ENCODE measurements at regions not wholly inside any gene's neighbourhood (a gene's known extent, or its start where the extent isn't known, plus 50 kb on each side); places are given as distances from the start of the nearest gene placed in this dataset.

DNA sequence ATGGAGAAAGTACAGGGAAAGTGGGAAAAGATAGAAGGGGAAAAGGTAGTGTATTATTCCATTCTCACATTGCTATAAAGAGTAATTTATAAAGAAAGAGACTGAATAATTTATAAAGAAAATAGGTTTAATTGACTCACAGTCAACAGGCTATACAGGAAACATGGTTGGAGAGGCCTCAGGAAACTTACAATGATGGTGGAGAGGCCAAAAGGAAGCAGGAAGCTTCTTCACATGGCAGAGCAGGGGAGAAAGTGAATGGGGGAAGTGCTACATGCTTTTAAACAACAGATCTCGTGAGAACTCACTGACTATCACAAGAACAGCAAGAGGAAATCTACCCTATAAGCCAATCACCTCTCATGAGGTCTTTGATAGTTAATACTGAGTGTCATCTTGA is 725.0 kb upstream of the FLRT2 start (continued):
- TF ChIP-seq, protein P1, sequence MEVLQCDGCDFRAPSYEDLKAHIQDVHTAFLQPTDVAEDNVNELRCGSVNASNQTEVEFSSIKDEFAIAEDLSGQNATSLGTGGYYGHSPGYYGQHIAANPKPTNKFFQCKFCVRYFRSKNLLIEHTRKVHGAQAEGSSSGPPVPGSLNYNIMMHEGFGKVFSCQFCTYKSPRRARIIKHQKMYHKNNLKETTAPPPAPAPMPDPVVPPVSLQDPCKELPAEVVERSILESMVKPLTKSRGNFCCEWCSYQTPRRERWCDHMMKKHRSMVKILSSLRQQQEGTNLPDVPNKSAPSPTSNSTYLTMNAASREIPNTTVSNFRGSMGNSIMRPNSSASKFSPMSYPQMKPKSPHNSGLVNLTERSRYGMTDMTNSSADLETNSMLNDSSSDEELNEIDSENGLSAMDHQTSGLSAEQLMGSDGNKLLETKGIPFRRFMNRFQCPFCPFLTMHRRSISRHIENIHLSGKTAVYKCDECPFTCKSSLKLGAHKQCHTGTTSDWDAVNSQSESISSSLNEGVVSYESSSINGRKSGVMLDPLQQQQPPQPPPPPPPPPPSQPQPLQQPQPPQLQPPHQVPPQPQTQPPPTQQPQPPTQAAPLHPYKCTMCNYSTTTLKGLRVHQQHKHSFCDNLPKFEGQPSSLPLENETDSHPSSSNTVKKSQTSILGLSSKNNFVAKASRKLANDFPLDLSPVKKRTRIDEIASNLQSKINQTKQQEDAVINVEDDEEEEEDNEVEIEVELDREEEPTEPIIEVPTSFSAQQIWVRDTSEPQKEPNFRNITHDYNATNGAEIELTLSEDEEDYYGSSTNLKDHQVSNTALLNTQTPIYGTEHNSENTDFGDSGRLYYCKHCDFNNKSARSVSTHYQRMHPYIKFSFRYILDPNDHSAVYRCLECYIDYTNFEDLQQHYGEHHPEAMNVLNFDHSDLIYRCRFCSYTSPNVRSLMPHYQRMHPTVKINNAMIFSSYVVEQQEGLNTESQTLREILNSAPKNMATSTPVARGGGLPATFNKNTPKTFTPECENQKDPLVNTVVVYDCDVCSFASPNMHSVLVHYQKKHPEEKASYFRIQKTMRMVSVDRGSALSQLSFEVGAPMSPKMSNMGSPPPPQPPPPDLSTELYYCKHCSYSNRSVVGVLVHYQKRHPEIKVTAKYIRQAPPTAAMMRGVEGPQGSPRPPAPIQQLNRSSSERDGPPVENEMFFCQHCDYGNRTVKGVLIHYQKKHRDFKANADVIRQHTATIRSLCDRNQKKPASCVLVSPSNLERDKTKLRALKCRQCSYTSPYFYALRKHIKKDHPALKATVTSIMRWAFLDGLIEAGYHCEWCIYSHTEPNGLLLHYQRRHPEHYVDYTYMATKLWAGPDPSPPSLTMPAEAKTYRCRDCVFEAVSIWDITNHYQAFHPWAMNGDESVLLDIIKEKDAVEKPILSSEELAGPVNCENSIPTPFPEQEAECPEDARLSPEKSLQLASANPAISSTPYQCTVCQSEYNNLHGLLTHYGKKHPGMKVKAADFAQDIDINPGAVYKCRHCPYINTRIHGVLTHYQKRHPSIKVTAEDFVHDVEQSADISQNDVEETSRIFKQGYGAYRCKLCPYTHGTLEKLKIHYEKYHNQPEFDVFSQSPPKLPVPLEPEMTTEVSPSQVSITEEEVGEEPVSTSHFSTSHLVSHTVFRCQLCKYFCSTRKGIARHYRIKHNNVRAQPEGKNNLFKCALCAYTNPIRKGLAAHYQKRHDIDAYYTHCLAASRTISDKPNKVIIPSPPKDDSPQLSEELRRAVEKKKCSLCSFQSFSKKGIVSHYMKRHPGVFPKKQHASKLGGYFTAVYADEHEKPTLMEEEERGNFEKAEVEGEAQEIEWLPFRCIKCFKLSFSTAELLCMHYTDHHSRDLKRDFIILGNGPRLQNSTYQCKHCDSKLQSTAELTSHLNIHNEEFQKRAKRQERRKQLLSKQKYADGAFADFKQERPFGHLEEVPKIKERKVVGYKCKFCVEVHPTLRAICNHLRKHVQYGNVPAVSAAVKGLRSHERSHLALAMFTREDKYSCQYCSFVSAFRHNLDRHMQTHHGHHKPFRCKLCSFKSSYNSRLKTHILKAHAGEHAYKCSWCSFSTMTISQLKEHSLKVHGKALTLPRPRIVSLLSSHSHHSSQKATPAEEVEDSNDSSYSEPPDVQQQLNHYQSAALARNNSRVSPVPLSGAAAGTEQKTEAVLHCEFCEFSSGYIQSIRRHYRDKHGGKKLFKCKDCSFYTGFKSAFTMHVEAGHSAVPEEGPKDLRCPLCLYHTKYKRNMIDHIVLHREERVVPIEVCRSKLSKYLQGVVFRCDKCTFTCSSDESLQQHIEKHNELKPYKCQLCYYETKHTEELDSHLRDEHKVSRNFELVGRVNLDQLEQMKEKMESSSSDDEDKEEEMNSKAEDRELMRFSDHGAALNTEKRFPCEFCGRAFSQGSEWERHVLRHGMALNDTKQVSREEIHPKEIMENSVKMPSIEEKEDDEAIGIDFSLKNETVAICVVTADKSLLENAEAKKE (CRISPR knock-in tag; IDR thresholded peaks at IDR 0.05), result no peak
- TF ChIP-seq CREB1 (CRISPR knock-in tag; IDR thresholded peaks at IDR 0.05; ENCODE audit: low read depth) (no peak), STAT1 (IDR thresholded peaks at IDR 0.05; ENCODE audit: unreplicated experiment) (no peak), JUNB (IDR thresholded peaks at IDR 0.05; ENCODE audit: unreplicated experiment) (no peak), ZNF114 (CRISPR knock-in tag; IDR thresholded peaks at IDR 0.05) (no peak), ZNF331 (CRISPR knock-in tag; IDR thresholded peaks at IDR 0.05; ENCODE audit: low read depth) (no peak), NANOG (IDR thresholded peaks at IDR 0.05; ENCODE audit: borderline replicate concordance) (no peak), EZH2 (IDR thresholded peaks at IDR 0.05; ENCODE audit: low read depth, unreplicated experiment) (no peak), EZH2phosphoT487 (IDR thresholded peaks at IDR 0.05; ENCODE audit: unreplicated experiment) (no peak)
- TF ChIP-seq, protein P2, sequence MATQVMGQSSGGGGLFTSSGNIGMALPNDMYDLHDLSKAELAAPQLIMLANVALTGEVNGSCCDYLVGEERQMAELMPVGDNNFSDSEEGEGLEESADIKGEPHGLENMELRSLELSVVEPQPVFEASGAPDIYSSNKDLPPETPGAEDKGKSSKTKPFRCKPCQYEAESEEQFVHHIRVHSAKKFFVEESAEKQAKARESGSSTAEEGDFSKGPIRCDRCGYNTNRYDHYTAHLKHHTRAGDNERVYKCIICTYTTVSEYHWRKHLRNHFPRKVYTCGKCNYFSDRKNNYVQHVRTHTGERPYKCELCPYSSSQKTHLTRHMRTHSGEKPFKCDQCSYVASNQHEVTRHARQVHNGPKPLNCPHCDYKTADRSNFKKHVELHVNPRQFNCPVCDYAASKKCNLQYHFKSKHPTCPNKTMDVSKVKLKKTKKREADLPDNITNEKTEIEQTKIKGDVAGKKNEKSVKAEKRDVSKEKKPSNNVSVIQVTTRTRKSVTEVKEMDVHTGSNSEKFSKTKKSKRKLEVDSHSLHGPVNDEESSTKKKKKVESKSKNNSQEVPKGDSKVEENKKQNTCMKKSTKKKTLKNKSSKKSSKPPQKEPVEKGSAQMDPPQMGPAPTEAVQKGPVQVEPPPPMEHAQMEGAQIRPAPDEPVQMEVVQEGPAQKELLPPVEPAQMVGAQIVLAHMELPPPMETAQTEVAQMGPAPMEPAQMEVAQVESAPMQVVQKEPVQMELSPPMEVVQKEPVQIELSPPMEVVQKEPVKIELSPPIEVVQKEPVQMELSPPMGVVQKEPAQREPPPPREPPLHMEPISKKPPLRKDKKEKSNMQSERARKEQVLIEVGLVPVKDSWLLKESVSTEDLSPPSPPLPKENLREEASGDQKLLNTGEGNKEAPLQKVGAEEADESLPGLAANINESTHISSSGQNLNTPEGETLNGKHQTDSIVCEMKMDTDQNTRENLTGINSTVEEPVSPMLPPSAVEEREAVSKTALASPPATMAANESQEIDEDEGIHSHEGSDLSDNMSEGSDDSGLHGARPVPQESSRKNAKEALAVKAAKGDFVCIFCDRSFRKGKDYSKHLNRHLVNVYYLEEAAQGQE (IDR thresholded peaks at IDR 0.05; ENCODE audit: unreplicated experiment), result no peak
- TF ChIP-seq, protein P3, sequence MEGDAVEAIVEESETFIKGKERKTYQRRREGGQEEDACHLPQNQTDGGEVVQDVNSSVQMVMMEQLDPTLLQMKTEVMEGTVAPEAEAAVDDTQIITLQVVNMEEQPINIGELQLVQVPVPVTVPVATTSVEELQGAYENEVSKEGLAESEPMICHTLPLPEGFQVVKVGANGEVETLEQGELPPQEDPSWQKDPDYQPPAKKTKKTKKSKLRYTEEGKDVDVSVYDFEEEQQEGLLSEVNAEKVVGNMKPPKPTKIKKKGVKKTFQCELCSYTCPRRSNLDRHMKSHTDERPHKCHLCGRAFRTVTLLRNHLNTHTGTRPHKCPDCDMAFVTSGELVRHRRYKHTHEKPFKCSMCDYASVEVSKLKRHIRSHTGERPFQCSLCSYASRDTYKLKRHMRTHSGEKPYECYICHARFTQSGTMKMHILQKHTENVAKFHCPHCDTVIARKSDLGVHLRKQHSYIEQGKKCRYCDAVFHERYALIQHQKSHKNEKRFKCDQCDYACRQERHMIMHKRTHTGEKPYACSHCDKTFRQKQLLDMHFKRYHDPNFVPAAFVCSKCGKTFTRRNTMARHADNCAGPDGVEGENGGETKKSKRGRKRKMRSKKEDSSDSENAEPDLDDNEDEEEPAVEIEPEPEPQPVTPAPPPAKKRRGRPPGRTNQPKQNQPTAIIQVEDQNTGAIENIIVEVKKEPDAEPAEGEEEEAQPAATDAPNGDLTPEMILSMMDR (conservative IDR thresholded peaks at IDR 0.05; ENCODE audit: low read depth in 2 of 2), result no peak
- TF ChIP-seq, protein P4, sequence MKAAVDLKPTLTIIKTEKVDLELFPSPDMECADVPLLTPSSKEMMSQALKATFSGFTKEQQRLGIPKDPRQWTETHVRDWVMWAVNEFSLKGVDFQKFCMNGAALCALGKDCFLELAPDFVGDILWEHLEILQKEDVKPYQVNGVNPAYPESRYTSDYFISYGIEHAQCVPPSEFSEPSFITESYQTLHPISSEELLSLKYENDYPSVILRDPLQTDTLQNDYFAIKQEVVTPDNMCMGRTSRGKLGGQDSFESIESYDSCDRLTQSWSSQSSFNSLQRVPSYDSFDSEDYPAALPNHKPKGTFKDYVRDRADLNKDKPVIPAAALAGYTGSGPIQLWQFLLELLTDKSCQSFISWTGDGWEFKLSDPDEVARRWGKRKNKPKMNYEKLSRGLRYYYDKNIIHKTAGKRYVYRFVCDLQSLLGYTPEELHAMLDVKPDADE (IDR thresholded peaks at IDR 0.05), result no peak

All from GM23338 (cell line).